GM12865 (cell line): ENCODE measurements at regions not wholly inside any gene's neighbourhood (a gene's known extent, or its start where the extent isn't known, plus 50 kb on each side); places are given as distances from the start of the nearest gene placed in this dataset.
A peak's percentile ranks its signal among the peaks of the same experiment; 100 is the strongest.

Experiments used
- DNase-seq: peaks from one replicate; pipeline ENCODE4 v3.0.0; 2010; ENCODE audit warnings: low read depth
- H3K4me3 ChIP-seq: 2 replicates; pipeline ENCODE4 v1.5.1; 2011; ENCODE audit warnings: mild to moderate bottlenecking, low read depth, low read length, control low read depth
- TF ChIP-seq, protein P1 (sequence below): IDR thresholded peaks from 2 replicates; pipeline ENCODE4 v1.5.1; 2011; ENCODE audit warnings: low read length, control low read depth, low read depth, inconsistent platforms; ENCODE audit not compliant: insufficient read depth; ENCODE audit errors: missing control alignments

DNA sequence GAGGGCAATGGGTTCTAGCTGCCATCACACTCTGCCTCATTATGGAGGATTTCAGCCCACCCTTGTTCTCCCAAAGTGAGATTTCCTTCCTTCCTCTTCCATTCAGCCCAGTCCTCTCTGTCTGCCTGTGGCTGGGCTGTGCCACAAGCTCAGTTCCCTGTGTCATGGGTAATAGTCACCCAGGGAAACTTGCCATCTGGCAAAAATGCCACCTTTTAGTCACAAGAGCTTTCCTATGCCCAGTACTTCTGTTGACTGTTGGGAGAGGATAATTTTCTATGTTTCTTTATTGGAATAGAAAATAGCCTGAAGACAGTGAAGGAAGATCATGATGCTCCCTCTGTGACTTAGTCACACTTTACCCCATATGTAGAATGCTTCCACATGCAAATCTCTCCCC, 71.4 kb downstream of the TLR4 start:
- H3K4me3 ChIP-seq, result no peak overlapping the region
- DNase-seq, result no peak
- TF ChIP-seq, protein P1, sequence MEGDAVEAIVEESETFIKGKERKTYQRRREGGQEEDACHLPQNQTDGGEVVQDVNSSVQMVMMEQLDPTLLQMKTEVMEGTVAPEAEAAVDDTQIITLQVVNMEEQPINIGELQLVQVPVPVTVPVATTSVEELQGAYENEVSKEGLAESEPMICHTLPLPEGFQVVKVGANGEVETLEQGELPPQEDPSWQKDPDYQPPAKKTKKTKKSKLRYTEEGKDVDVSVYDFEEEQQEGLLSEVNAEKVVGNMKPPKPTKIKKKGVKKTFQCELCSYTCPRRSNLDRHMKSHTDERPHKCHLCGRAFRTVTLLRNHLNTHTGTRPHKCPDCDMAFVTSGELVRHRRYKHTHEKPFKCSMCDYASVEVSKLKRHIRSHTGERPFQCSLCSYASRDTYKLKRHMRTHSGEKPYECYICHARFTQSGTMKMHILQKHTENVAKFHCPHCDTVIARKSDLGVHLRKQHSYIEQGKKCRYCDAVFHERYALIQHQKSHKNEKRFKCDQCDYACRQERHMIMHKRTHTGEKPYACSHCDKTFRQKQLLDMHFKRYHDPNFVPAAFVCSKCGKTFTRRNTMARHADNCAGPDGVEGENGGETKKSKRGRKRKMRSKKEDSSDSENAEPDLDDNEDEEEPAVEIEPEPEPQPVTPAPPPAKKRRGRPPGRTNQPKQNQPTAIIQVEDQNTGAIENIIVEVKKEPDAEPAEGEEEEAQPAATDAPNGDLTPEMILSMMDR, result no peak

DNA sequence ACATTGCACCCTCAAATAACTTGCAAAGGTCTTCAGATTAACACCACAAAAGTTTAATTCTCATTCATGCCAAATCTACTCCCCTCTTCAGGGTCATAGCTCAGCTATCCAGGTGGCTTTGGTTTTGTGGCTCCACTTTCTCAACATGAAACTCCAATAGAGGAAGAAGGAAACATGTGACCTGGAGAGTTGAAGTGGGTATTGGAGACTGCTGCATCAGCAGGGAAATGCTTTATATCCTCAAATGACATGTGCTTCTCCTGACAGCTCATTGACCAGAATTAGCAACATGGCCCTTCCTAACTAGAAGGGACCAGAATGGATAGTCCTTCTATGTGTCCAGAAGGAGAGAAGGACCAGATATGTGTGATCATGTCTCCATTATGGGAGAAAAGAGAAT, 73.6 kb downstream of the TLR4 start:
- TF ChIP-seq, protein P1, result no peak
- H3K4me3 ChIP-seq, result no peak overlapping the region
- peak; percentile 33 for DNase-seq

- TF ChIP-seq, protein P1, result no peak
- no peak for DNase-seq
- H3K4me3 ChIP-seq, result no peak overlapping the region
Measured at GRCh38 chr9:117779760-117780159, 75.6 kb downstream of the TLR4 start.

- TF ChIP-seq, protein P1, result peak; percentile 68
- peak; percentile 71 for DNase-seq
- H3K4me3 ChIP-seq, result peak overlapping the region; percentile 48
Measured at GRCh38 chr9:117782931-117783788, 79.0 kb downstream of the TLR4 start.

DNA sequence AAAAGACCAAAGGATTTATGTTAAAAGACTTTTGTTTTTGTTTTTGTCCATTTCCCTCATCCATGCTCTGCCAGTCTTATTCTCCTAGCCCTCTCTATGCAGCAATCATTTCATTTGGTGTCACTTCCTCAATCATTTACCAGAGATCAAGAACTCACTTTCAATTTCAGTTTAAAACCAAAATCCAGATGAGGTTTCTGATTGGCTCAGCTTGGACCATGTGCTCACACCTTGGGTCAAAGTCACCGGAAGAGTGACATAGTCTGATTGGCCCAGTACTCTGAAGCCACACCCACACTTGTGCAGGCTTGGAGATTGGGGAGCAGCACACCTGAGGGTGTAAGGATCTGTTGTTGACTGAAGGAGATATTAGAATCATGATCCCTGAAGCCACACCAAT, 79.6 kb downstream of the TLR4 start:
- DNase-seq, result peak; percentile 72
- TF ChIP-seq, protein P1, result no peak
- peak overlapping the region; percentile 48; the same call in 1 of the 2 replicates for H3K4me3 ChIP-seq

- no peak for DNase-seq
- no peak overlapping the region for H3K4me3 ChIP-seq
- TF ChIP-seq, protein P1, result no peak
Measured at GRCh38 chr9:117784996-117785395, 80.8 kb downstream of the TLR4 start.
